Esophagus squamous epithelium (tissue), 4 donors: ENCODE measurements at regions not wholly inside any gene's neighbourhood (a gene's known extent, or its start where the extent isn't known, plus 50 kb on each side); places are given as distances from the start of the nearest gene placed in this dataset.

ENCODE experiments used
- CTCF ChIP-seq, 6 experiments: fragments of 450-650 bp in 4 of 6; fragments of 200-600 bp in 2 of 6; sonication (generic) in 2 of 6; IDR thresholded peaks; one replicate each; pipeline ENCODE4 v1.5.1; 2016 to 2019; ENCODE audit warnings: antibody characterized with exemption in 6 of 6, mild to moderate bottlenecking in 4 of 6, moderate library complexity in 4 of 6
- POLR2A ChIP-seq, 4 donors: fragments of 450-650 bp; IDR thresholded peaks; one replicate each; pipeline ENCODE4 v1.6.1; 2017; ENCODE audit warnings: antibody characterized with exemption in 4 of 4, mild to moderate bottlenecking in 4 of 4, moderate library complexity in 3 of 4

DNA sequence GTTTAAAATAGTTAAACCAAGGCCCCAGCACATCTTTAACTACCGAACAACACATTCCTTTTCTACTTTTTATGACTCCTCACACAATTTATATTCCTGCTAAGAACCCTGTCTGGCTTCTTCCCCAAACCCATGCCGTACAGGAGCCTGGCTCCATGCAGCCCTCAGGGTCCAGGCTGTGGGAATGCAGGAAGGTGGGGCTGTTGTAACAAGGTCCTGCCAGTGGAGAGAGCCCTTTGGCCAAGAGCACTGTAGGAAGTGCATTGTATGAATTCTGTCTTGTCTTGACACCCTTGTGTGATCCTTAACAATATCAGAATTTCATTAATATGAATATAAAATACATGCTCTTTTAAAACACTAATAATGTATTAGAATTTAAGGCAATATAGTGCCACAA, 563.8 kb downstream of the TBL1XR1 start:
- TF ChIP-seq POLR2A (IDR thresholded peaks at IDR 0.05) (no peak), CTCF (IDR thresholded peaks at IDR 0.05) (no peak)
